Gastrocnemius medialis (tissue), 4 donors: ENCODE measurements at regions not wholly inside any gene's neighbourhood (a gene's known extent, or its start where the extent isn't known, plus 50 kb on each side); places are given as distances from the start of the nearest gene placed in this dataset.

Experiments
- CTCF ChIP-seq, 5 experiments: fragments of 450-650 bp in 3 of 5; fragments of 200-600 bp in 2 of 5; sonication (generic) in 2 of 5; IDR thresholded peaks in 4 of 5; conservative IDR thresholded peaks in 1 of 5; 1 replicate in 4 of 5; 2 replicates in 1 of 5; pipeline ENCODE4 v1.5.1; 2016 to 2019; ENCODE audit warnings: antibody characterized with exemption in 5 of 5, mild to moderate bottlenecking in 3 of 5, moderate library complexity in 3 of 5
- POLR2A ChIP-seq, 2 donors: fragments of 450-650 bp; IDR thresholded peaks; one replicate each; pipeline ENCODE4 v1.6.1; 2017; ENCODE audit warnings: antibody characterized with exemption in 2 of 2, mild to moderate bottlenecking in 2 of 2, moderate library complexity in 2 of 2

- TF ChIP-seq CTCF (IDR thresholded peaks at IDR 0.05 in 4 of 5, conservative IDR thresholded peaks at IDR 0.05 in 1 of 5) = no peak
- TF ChIP-seq POLR2A (IDR thresholded peaks at IDR 0.05) = no peak
These were observed 138.1 kb upstream of the E2F8 start for GRCh38 chr11:19378814-19379213.
